ENCODE measurements at regions not wholly inside any gene's neighbourhood (a gene's known extent, or its start where the extent isn't known, plus 50 kb on each side); places are given as distances from the start of the nearest gene placed in this dataset.

GRCh38 chr3:171959532-171960089 lies 79.8 kb upstream of the FNDC3B start:
- TF ChIP-seq GATA3 (IDR thresholded peaks at IDR 0.05; ENCODE audit: low read depth, low read length) (no peak), GATA2 (IDR thresholded peaks at IDR 0.05; ENCODE audit: low read depth, low read length) (no peak)
